ENCODE measurements at regions not wholly inside any gene's neighbourhood (a gene's known extent, or its start where the extent isn't known, plus 50 kb on each side); places are given as distances from the start of the nearest gene placed in this dataset.

DNA sequence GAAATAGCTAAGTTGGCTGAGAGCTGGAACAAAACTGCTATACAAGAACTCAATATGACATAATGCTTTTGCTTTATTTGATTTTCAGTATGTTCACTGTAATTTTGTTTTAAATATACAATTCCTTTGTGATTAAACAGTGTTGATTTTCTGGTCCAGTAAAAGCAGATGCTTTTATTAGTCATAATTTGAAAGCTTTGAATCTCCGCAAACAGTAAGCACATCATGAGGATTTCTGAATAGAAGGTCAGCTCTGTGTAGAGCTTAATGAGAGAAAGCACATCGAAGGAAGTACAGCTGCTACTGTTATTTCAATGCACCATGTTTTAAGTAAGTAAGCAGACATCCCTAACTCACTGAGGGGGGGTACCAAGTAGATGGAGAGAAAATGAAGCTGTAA, 701.3 kb upstream of the ACO1 start:
- Histone ChIP-seq H3K4me3 (ENCODE audit: insufficient read depth, low read depth, low read length) (no peak overlapping the region), H3K27me3 (ENCODE audit: control insufficient read depth, insufficient read depth, low read length) (no peaks in the 10 kb centered on the region), H3K36me3 (replicated peaks; ENCODE audit: control insufficient read depth, insufficient read depth, low read length) (no peaks in the 10 kb centered on the region)
- no peak for DNase-seq

DNA sequence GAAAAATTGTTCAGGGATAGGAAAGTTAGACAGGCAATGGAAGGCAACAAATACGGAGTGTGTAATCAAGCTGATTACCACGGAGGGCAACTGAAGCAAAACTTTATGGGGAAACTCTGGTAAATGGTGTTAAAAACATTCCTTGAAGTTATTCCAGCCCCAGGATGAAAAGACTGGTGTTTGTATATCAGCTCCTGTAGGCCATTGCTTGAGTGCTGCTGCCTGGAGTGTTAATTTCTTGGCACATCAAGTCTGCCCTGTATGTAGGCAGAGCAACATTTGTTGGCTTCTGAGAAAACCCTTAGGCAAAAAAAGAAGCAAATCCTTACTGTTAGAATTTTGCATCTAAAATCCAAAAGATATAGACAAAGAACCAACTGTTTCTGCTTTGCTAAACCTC, 686.5 kb upstream of the ACO1 start:
- no peaks in the 10 kb centered on the region for H3K27me3 ChIP-seq (ENCODE audit: control insufficient read depth, insufficient read depth, low read length)
- H3K36me3 ChIP-seq (replicated peaks; ENCODE audit: control insufficient read depth, insufficient read depth, low read length), result no peaks in the 10 kb centered on the region
- no peak overlapping the region for H3K4me3 ChIP-seq (ENCODE audit: insufficient read depth, low read depth, low read length)
- no peak for DNase-seq

DNA sequence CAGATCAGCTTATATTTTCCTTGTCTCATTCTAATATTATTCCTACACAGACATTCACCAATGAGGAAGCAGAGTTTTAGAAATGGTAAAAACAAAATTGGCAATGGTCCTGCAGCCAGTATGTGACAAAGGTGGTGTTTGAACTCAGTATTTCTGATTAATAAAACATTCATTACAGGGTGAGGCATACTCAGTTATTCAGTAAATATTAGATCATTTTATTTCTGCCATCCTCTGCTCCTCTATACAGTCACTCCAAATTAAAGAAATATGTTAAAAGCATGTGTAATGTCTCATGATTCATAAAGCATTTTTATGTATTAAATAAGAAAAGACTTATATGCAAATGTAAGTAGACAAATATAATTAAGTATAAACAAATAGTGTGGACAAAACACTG, 684.6 kb upstream of the ACO1 start:
- H3K4me3 ChIP-seq (ENCODE audit: insufficient read depth, low read depth, low read length), result no peak overlapping the region
- no peak for DNase-seq
- H3K36me3 ChIP-seq (replicated peaks; ENCODE audit: control insufficient read depth, insufficient read depth, low read length), result no peaks in the 10 kb centered on the region
- no peaks in the 10 kb centered on the region for H3K27me3 ChIP-seq (ENCODE audit: control insufficient read depth, insufficient read depth, low read length)

DNA sequence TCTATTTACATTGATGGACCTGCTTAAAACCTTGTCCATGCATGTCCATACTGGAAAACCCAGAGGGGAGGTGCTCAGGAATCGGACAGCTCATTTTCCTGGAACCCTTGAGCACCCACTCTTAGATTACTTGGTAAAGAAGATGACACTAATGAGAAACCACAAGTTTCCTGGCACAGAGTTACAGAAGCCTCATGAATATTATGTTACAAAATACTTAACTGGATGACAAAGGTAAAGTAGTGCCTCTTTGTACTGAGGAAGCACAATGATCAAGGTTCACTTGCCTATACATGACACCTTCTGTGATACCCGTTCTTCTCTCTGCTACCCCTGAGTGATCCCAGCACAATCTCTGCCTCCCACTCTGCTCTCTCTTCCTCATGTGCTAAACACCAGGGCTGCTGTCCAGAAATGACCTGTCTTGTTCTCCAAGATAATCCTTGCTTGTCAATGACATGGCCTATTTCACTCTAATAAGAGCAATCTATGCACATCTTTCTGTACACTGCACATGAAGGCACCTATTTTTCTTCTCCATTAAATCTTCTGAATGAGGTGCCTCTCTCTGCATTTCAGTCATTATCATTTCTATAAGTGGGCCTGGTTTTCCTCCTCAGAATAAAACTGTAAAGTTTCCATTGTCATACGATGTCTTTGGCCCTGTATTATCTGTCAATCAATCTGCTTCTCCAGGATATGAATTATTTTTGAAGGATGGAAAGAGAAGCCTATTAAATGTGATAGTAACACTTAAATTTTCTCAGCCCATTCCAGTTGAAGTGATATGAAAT, 684.0 kb upstream of the ACO1 start:
- no peak for DNase-seq
- no peak overlapping the region for H3K4me3 ChIP-seq (ENCODE audit: insufficient read depth, low read depth, low read length)
- H3K36me3 ChIP-seq (replicated peaks; ENCODE audit: control insufficient read depth, insufficient read depth, low read length), result no peaks in the 10 kb centered on the region
- H3K27me3 ChIP-seq (ENCODE audit: control insufficient read depth, insufficient read depth, low read length), result no peaks in the 10 kb centered on the region

DNA sequence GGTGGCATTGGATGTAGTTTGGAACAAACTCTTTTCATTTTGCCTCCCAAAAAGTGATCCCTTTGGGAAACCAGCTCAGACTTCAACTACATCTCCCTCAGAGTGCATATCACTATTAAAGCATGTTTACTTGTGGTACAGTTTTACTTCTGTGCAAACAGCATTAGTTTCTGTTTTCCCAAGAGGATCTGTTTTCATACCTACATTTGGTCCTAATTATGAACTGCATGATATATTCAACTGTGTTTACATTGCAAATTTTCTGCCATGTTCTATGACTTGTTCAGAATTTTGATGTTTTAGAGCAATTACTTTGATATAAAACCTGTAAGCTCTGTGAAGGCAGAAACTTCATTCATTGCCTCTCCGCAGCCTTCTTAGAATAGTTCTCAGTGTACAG, 681.5 kb upstream of the ACO1 start:
- no peak overlapping the region for H3K4me3 ChIP-seq (ENCODE audit: insufficient read depth, low read depth, low read length)
- H3K36me3 ChIP-seq (replicated peaks; ENCODE audit: control insufficient read depth, insufficient read depth, low read length), result no peaks in the 10 kb centered on the region
- no peak for DNase-seq
- no peaks in the 10 kb centered on the region for H3K27me3 ChIP-seq (ENCODE audit: control insufficient read depth, insufficient read depth, low read length)

DNA sequence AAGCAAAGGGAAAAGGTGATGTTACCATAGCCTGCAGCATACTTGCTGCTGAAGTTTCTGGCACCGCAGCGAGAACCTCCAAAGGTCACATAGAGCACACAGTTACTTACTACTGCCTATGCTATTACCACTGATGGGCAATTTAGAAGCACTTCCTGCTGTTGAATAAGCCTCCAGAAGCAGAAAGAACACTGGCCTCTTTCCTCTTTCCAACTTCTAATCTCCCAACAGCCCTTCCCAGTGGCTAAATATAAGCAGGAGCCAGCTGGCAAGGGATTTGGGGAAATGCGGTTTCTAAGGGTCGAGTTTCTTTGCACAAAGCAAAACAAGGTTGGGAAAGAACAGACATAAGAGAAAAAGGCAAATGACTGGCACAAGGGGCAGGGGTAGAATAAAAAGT, 669.2 kb upstream of the ACO1 start:
- H3K4me3 ChIP-seq (ENCODE audit: insufficient read depth, low read depth, low read length), result no peak overlapping the region
- no peaks in the 10 kb centered on the region for H3K27me3 ChIP-seq (ENCODE audit: control insufficient read depth, insufficient read depth, low read length)
- DNase-seq, result no peak
- no peaks in the 10 kb centered on the region for H3K36me3 ChIP-seq (replicated peaks; ENCODE audit: control insufficient read depth, insufficient read depth, low read length)

DNA sequence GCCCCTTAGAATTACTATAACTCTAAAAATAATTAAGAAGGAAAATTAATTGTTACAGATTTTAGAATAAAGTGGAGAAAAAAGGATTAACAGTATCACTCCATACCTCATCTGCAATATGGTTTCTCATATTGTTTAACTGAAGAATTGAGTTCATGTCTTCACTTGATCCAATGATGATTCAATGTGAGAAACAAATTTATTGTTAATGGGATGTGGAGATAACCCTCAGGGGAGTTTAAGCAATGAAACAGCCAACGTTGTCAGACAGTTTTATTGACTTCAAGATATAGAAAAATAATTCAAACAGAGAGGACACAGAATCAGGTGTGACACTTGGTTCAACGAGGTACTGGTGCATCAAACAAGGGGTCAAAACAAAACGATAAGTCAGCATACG, 665.2 kb upstream of the ACO1 start:
- no peaks in the 10 kb centered on the region for H3K27me3 ChIP-seq (ENCODE audit: control insufficient read depth, insufficient read depth, low read length)
- no peaks in the 10 kb centered on the region for H3K36me3 ChIP-seq (replicated peaks; ENCODE audit: control insufficient read depth, insufficient read depth, low read length)
- H3K4me3 ChIP-seq (ENCODE audit: insufficient read depth, low read depth, low read length), result no peak overlapping the region
- DNase-seq, result no peak

DNA sequence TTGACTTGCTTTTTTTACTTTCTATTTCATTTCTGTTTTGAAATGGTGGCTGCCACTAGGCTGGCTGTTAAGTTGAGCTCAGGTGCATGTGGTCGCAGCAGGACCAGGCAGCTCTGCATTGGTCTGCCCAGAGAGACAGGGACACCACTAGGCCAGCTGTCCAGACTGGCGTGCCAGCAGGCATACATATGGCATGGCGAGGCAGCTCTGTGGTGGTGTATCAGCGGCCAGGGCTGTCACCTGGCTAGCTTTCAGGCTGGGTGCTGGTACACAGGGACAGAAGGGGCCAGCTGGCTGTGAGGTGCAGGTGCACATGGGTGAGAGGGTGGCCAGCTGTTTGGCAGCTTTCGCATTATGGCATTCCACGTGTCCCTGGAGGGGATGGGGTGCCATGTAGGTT, 654.0 kb upstream of the ACO1 start:
- no peaks in the 10 kb centered on the region; the same call in 1 of the 2 replicates for H3K27me3 ChIP-seq (ENCODE audit: control insufficient read depth, insufficient read depth, low read length)
- H3K36me3 ChIP-seq (replicated peaks; ENCODE audit: control insufficient read depth, insufficient read depth, low read length), result no peaks in the 10 kb centered on the region
- H3K4me3 ChIP-seq (ENCODE audit: insufficient read depth, low read depth, low read length), result no peak overlapping the region
- no peak for DNase-seq

DNA sequence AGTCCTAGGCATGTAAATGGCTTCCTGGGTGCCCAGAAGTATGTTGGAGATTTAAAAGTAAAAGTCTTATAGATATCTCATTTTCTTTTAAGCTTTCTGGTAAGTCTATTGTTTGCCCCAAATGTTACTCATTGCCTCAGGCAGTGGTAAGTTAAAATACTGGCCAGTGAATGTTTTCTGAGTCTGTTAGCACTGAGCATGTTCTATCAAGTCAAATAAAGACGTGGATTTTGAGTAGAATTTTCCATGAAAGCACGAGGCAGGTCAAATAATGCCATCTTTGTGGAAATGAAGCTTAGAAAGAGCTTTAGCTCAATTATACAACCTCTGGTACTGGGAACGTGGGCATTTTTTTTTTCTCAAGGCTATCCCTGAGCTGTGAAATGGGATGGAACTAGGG, 651.3 kb upstream of the ACO1 start:
- DNase-seq, result no peak
- Histone ChIP-seq H3K4me3 (ENCODE audit: insufficient read depth, low read depth, low read length) (no peak overlapping the region), H3K27me3 (ENCODE audit: control insufficient read depth, insufficient read depth, low read length) (peaks cover 5% of the 10 kb centered on the region), H3K36me3 (replicated peaks; ENCODE audit: control insufficient read depth, insufficient read depth, low read length) (no peaks in the 10 kb centered on the region)

DNA sequence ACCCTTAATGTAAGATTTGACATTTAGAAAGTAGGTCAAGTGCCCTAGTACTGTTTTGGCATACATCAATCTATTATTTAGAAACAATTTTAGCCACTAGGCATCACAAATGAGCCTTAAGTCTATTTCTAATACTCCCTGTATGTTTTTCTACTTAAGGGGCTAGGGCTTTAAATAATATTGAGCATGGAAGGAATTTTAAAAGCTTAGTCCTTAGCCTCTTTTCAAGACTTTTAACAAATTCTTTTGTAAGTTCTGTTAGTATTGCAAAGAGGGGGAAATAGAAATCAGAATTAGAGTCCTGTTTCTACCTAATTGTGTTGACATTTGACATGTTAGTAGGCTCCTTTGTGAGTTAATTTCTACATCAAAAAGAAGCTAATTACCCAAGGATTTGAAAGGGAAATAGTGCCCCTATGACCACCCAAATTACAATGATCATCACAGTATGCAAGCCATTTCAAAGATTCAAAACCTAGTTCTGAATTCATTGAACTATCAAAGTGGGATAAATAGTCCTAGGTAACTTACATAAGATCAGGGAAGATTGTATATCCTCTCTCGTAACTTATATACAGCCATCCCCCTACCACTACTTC, 647.8 kb upstream of the ACO1 start:
- Histone ChIP-seq H3K36me3 (replicated peaks; ENCODE audit: control insufficient read depth, insufficient read depth, low read length) (no peaks in the 10 kb centered on the region), H3K27me3 (ENCODE audit: control insufficient read depth, insufficient read depth, low read length) (peaks cover 8% of the 10 kb centered on the region)
- DNase-seq, result peak; percentile 6

DNA sequence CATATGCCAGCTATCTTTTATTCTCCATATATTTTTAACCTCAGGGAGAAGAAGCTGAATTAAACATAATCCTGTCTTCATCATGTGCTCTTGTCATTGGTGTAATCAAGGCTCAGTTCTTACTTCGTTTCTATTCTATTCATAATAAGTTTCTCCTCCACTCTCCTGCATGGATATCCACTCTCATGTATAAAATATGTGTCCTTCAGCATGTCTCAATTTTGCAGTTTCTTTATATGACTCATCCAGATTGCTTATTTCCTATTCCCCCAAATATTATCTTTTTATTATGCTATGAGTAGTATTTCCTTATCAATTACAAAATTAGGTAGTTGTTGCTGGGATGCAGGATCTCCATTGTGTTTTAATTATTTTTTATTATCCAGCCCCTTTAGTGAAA, 643.7 kb upstream of the ACO1 start:
- no peaks in the 10 kb centered on the region for H3K36me3 ChIP-seq (replicated peaks; ENCODE audit: control insufficient read depth, insufficient read depth, low read length)
- no peak overlapping the region for H3K4me3 ChIP-seq (ENCODE audit: insufficient read depth, low read depth, low read length)
- H3K27me3 ChIP-seq (ENCODE audit: control insufficient read depth, insufficient read depth, low read length), result peaks cover 7% of the 10 kb centered on the region
- DNase-seq, result no peak

More for the DNA sequence above, 647.8 kb upstream of the ACO1 start:
- H3K4me3 ChIP-seq (ENCODE audit: insufficient read depth, low read depth, low read length), result no peak overlapping the region

DNA sequence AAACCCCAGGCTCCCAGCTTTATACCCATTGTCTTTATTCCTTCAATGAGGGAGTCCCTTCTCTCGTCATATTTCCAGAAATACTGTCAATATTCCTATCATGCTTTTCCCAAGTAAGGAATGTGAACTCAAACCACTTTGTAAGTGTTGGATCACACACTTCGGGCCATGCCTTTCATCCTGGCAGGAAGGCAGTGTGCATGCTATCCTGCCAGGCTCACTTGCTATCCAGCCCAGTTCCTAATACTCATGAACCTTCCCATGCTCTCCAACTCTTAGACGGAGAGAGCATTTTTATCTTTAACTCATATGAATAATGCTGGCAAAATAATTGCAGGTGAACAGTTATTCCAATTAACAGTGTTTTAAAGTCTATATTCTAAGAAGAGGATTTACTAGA, 639.9 kb upstream of the ACO1 start:
- Histone ChIP-seq H3K36me3 (replicated peaks; ENCODE audit: control insufficient read depth, insufficient read depth, low read length) (no peaks in the 10 kb centered on the region), H3K4me3 (ENCODE audit: insufficient read depth, low read depth, low read length) (no peak overlapping the region), H3K27me3 (ENCODE audit: control insufficient read depth, insufficient read depth, low read length) (no peaks in the 10 kb centered on the region)
- no peak for DNase-seq

DNA sequence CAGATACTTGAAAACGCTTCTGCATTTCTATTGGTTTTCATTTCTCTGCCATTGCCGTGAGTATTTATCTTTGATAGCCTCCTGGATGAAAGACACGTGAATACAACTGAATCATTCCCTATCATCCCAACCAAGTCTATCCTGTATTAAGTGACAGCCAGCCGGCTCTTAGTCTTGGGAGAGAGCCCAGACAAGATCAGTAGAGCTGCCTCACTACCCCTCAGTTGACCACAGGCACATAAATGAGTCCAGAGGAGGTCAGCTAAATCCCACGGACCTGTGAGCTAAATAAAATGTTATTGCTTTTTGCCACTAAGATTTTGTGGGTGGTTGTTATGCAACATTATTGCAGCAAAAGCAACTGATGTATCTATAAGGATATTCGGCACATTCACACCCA, 639.0 kb upstream of the ACO1 start:
- no peaks in the 10 kb centered on the region for H3K36me3 ChIP-seq (replicated peaks; ENCODE audit: control insufficient read depth, insufficient read depth, low read length)
- no peak overlapping the region for H3K4me3 ChIP-seq (ENCODE audit: insufficient read depth, low read depth, low read length)
- DNase-seq, result no peak
- no peaks in the 10 kb centered on the region for H3K27me3 ChIP-seq (ENCODE audit: control insufficient read depth, insufficient read depth, low read length)

DNA sequence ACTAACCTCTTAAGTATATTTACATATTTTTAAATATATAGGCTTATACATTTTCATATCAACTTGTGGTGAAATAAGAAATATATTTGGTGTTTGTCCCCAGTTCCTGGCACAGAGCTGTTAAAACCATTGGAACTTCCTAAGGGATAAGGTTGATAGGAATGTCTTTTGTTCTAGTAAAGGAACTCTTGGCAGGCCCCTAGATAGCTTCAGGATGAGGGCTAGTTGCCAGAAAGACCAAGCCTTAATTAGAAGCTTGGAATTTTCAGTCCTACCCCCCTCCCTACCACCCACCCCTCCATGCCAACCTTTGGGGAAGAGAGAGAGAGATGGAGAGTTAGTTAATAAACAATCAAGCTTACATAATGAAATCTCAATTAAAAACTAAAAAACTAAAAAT, 638.6 kb upstream of the ACO1 start:
- DNase-seq, result no peak
- Histone ChIP-seq H3K36me3 (replicated peaks; ENCODE audit: control insufficient read depth, insufficient read depth, low read length) (no peaks in the 10 kb centered on the region), H3K4me3 (ENCODE audit: insufficient read depth, low read depth, low read length) (no peak overlapping the region), H3K27me3 (ENCODE audit: control insufficient read depth, insufficient read depth, low read length) (no peaks in the 10 kb centered on the region)

DNA sequence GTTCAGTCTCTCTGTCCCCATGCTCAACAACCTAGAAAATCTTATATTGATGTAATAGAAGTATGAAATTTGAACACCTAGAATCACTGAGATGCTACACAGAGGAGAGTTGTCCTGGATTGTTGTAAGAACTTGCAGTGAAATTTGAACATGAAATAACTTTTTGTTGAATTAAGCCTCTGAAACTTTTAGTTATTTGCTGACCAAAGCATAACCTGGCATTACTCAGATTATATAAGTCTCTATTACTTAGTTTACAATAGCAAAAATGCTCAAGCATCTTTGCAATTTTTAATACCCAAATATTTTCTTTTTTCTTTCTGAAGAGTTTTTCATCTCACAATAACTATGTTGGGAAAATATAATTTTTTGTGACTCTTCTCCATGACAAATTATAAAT, 630.7 kb upstream of the ACO1 start:
- Histone ChIP-seq H3K27me3 (ENCODE audit: control insufficient read depth, insufficient read depth, low read length) (no peaks in the 10 kb centered on the region), H3K36me3 (replicated peaks; ENCODE audit: control insufficient read depth, insufficient read depth, low read length) (no peaks in the 10 kb centered on the region), H3K4me3 (ENCODE audit: insufficient read depth, low read depth, low read length) (no peak overlapping the region)
- no peak for DNase-seq
